Fibroblast of the aortic adventitia (primary cell): ENCODE measurements at regions not wholly inside any gene's neighbourhood (a gene's known extent, or its start where the extent isn't known, plus 50 kb on each side); places are given as distances from the start of the nearest gene placed in this dataset.

Experiments used
- DNase-seq: peaks from one replicate; pipeline ENCODE4 v3.0.0-alpha.2; 2010; ENCODE audit warnings: low read depth
- H3K4me3 ChIP-seq: 2 replicates; pipeline ENCODE4 v1.5.1; 2011; ENCODE audit warnings: low read depth, mild to moderate bottlenecking, control low read depth, low read length, moderate library complexity
- CTCF ChIP-seq: IDR thresholded peaks from 2 replicates; pipeline ENCODE4 v1.5.1; 2011; ENCODE audit warnings: mild to moderate bottlenecking, low read length, control low read depth, inconsistent platforms; ENCODE audit not compliant: insufficient read depth

- peak; percentile 51 for DNase-seq
- no peak overlapping the region for H3K4me3 ChIP-seq
- no peak for TF ChIP-seq CTCF
These were observed 308.5 kb downstream of the KCNS3 start for GRCh38 chr2:18186816-18187613.

GRCh38 chr2:18182861-18183260, 304.4 kb downstream of the KCNS3 start:
- TF ChIP-seq CTCF: no peak
- H3K4me3 ChIP-seq: no peak overlapping the region
- DNase-seq: no peak

- TF ChIP-seq CTCF: no peak
- DNase-seq: no peak
- no peak overlapping the region for H3K4me3 ChIP-seq
These were observed 302.4 kb downstream of the KCNS3 start for GRCh38 chr2:18180912-18181311.

GRCh38 chr2:18180031-18180610, 301.7 kb downstream of the KCNS3 start:
- no peak overlapping the region for H3K4me3 ChIP-seq
- DNase-seq: no peak
- no peak for TF ChIP-seq CTCF

- peak; percentile 56 for DNase-seq
- TF ChIP-seq CTCF: peak; percentile 68
- H3K4me3 ChIP-seq: no peak overlapping the region
These were observed 300.4 kb downstream of the KCNS3 start for GRCh38 chr2:18178736-18179349.

GRCh38 chr2:18176679-18177215, 298.3 kb downstream of the KCNS3 start:
- no peak for TF ChIP-seq CTCF
- H3K4me3 ChIP-seq: no peak overlapping the region
- no peak for DNase-seq
